ENCODE measurements at regions not wholly inside any gene's neighbourhood (a gene's known extent, or its start where the extent isn't known, plus 50 kb on each side); places are given as distances from the start of the nearest gene placed in this dataset.

GRCh38 chr2:14064346-14064745 is 568.2 kb upstream of the LRATD1 start:
- TF ChIP-seq ZNF512 (CRISPR knock-in tag; IDR thresholded peaks at IDR 0.05; ENCODE audit: borderline replicate concordance) (no peak), CTCF (IDR thresholded peaks at IDR 0.05) (no peak), ATF3 (CRISPR knock-in tag; conservative IDR thresholded peaks at IDR 0.05) (no peak), E2F1 (CRISPR knock-in tag; IDR thresholded peaks at IDR 0.05) (no peak), E2F4 (CRISPR knock-in tag; IDR thresholded peaks at IDR 0.05; ENCODE audit: borderline replicate concordance, low read depth) (no peak), CREB1 (CRISPR knock-in tag; IDR thresholded peaks at IDR 0.05) (no peak), ATF1 (CRISPR knock-in tag; IDR thresholded peaks at IDR 0.05) (no peak), ZNF416 (CRISPR knock-in tag; IDR thresholded peaks at IDR 0.05) (no peak), ZNF423 (CRISPR knock-in tag; IDR thresholded peaks at IDR 0.05) (no peak), FOXK1 (CRISPR knock-in tag; IDR thresholded peaks at IDR 0.05) (no peak)
- TF ChIP-seq, protein P1, sequence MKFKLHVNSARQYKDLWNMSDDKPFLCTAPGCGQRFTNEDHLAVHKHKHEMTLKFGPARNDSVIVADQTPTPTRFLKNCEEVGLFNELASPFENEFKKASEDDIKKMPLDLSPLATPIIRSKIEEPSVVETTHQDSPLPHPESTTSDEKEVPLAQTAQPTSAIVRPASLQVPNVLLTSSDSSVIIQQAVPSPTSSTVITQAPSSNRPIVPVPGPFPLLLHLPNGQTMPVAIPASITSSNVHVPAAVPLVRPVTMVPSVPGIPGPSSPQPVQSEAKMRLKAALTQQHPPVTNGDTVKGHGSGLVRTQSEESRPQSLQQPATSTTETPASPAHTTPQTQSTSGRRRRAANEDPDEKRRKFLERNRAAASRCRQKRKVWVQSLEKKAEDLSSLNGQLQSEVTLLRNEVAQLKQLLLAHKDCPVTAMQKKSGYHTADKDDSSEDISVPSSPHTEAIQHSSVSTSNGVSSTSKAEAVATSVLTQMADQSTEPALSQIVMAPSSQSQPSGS (CRISPR knock-in tag; IDR thresholded peaks at IDR 0.05; ENCODE audit: borderline replicate concordance, low read depth), result no peak

Measured in WTC11 (cell line).